Sigmoid colon (tissue), 6 donors: ENCODE measurements at regions not wholly inside any gene's neighbourhood (a gene's known extent, or its start where the extent isn't known, plus 50 kb on each side); places are given as distances from the start of the nearest gene placed in this dataset.

Source experiments
- DNase-seq: peaks from one replicate; pipeline ENCODE4 v3.0.0-alpha.2; 2019
- H3K27ac ChIP-seq, 4 donors: fragments of 200-600 bp; sonication (generic); one replicate each; pipeline ENCODE4 v1.5.1; 2016 to 2019; ENCODE audit warnings: mild to moderate bottlenecking in 1 of 4
- H3K27me3 ChIP-seq, 3 donors: fragments of 200-600 bp; sonication (generic); one replicate each; pipeline ENCODE4 v1.5.1; 2019; ENCODE audit warnings: mild to moderate bottlenecking in 1 of 3
- H3K36me3 ChIP-seq, 4 donors: fragments of 200-600 bp; sonication (generic); one replicate each; pipeline ENCODE4 v1.5.1; 2016 to 2019
- H3K4me1 ChIP-seq, 4 donors: fragments of 200-600 bp; sonication (generic); one replicate each; pipeline ENCODE4 v1.5.1; 2017 to 2019
- H3K4me3 ChIP-seq, 4 donors: fragments of 200-600 bp; sonication (generic); one replicate each; pipeline ENCODE4 v1.5.1; 2017 to 2019; ENCODE audit warnings: mild to moderate bottlenecking in 2 of 4, moderate library complexity in 1 of 4
- H3K9me3 ChIP-seq, 4 donors: fragments of 200-600 bp in 3 of 4; sonication (generic) in 3 of 4; one replicate each; pipeline versions ENCODE4 v1.5.1 to v1.6.1; 2013 to 2019
- EP300 ChIP-seq, 4 donors: sonication (generic); formaldehyde crosslinking; IDR thresholded peaks; one replicate each; pipeline ENCODE4 v1.6.1; 2017; ENCODE audit warnings: antibody characterized with exemption in 4 of 4
- POLR2A ChIP-seq, 2 donors: fragments of 450-650 bp; IDR thresholded peaks; one replicate each; pipeline ENCODE4 v1.6.1; 2016; ENCODE audit warnings: antibody characterized with exemption in 2 of 2, mild to moderate bottlenecking in 2 of 2, moderate library complexity in 2 of 2
- POLR2AphosphoS5 ChIP-seq, 4 donors: sonication (generic); formaldehyde crosslinking; IDR thresholded peaks; one replicate each; pipeline ENCODE4 v1.6.1; 2017; ENCODE audit warnings: antibody characterized with exemption in 4 of 4
- WGBS, 2 donors: extraction: QIAGEN DNeasy Blood & Tissue Kit; methylation state at CpG; one replicate each; pipeline ENCODE4 v1.1.7; 2013; 5-methylcytosine and 5-hydroxymethylcytosine counted together
- intact Hi-C: fragments of 100-400 bp; cut with DNase I; formaldehyde crosslinking; loops from one replicate; pipeline ENCODE4 v1.15.1; 2023
- TF ChIP-seq, protein P1 (sequence below), 4 experiments: fragments of 450-650 bp in 3 of 4; fragments of 200-600 bp in 1 of 4; IDR thresholded peaks; one replicate each; pipeline ENCODE4 v1.5.1; 2016 to 2019; ENCODE audit warnings: antibody characterized with exemption in 4 of 4, mild to moderate bottlenecking in 3 of 4, moderate library complexity in 2 of 4
- donor health status: healthy with polysubstance abuse.
- donor health status: healthy.

DNA sequence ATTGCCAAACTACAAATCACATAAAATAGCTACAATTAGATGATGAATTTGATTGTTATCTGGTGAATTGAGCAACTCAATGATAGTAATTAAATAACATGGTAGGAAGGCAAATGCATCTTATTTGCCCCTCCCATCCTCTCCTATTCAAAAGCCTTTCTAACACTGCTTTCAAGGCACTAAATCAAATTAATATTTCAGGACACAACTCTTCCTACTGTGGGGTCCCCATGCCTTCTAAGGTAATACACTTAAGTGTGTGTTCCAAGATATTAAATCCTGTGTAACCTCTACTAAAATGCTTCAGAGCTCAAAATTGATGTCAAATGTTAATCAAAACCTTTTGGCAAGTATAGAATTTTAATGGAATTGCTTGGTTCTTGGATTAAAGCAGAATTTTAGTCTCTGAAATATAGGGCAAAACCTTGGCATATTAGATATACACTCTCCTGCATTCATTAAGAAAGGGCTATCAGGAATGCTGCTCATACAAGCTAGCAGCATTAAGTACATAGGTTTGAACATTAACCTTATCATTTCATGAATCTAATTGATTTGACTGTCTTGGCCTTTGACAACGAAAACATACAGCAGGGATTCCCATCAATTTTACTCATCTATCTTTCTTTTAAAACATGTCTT is 371.8 kb upstream of the GALNTL6 start:
- H3K4me3 ChIP-seq = no peak overlapping the region
- H3K36me3 ChIP-seq = no peaks in the 10 kb centered on the region
- 40 to 83% methylated on average over 1 of the region's 1 CpG for WGBS, 2 donors
- no peak for DNase-seq
- intact Hi-C loops = no loop called here
- no peaks in the 10 kb centered on the region for H3K4me1 ChIP-seq
- H3K27me3 ChIP-seq = no peaks in the 10 kb centered on the region
- H3K27ac ChIP-seq = no peak overlapping the region
- H3K9me3 ChIP-seq = no peaks in the 10 kb centered on the region
- TF ChIP-seq POLR2A (IDR thresholded peaks at IDR 0.05) (no peak), POLR2AphosphoS5 (IDR thresholded peaks at IDR 0.05) (no peak), EP300 (IDR thresholded peaks at IDR 0.05) (no peak)
- TF ChIP-seq, protein P1, sequence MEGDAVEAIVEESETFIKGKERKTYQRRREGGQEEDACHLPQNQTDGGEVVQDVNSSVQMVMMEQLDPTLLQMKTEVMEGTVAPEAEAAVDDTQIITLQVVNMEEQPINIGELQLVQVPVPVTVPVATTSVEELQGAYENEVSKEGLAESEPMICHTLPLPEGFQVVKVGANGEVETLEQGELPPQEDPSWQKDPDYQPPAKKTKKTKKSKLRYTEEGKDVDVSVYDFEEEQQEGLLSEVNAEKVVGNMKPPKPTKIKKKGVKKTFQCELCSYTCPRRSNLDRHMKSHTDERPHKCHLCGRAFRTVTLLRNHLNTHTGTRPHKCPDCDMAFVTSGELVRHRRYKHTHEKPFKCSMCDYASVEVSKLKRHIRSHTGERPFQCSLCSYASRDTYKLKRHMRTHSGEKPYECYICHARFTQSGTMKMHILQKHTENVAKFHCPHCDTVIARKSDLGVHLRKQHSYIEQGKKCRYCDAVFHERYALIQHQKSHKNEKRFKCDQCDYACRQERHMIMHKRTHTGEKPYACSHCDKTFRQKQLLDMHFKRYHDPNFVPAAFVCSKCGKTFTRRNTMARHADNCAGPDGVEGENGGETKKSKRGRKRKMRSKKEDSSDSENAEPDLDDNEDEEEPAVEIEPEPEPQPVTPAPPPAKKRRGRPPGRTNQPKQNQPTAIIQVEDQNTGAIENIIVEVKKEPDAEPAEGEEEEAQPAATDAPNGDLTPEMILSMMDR (IDR thresholded peaks at IDR 0.05) = no peak

DNA sequence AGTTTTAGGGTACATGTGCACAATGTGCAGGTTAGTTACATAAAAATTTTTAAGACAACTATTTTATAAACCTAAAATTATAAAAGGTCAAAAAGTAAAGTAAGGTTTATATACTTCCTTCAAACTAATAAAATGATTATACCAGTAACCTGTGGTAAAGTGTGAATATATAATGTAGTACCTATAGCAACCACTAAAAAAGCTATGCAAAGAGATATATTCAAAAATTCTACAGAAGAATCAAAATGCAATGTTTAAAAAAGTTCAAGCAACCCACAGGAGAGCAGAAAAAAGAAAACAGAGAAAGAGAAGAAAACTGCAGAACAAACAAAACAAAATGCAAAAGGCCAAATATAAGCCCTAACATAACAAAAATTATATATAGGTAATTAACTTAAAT is 379.5 kb upstream of the GALNTL6 start:
- no peaks in the 10 kb centered on the region for H3K4me1 ChIP-seq
- H3K27me3 ChIP-seq = no peaks in the 10 kb centered on the region
- no peak for DNase-seq
- no peaks in the 10 kb centered on the region for H3K36me3 ChIP-seq
- no peaks in the 10 kb centered on the region for H3K9me3 ChIP-seq
- no peak overlapping the region for H3K27ac ChIP-seq
- intact Hi-C loops = no loop called here
- TF ChIP-seq POLR2AphosphoS5 (IDR thresholded peaks at IDR 0.05) (no peak), EP300 (IDR thresholded peaks at IDR 0.05) (no peak), POLR2A (IDR thresholded peaks at IDR 0.05) (no peak)
- TF ChIP-seq, protein P1 (IDR thresholded peaks at IDR 0.05) = no peak
- no peak overlapping the region for H3K4me3 ChIP-seq

DNA sequence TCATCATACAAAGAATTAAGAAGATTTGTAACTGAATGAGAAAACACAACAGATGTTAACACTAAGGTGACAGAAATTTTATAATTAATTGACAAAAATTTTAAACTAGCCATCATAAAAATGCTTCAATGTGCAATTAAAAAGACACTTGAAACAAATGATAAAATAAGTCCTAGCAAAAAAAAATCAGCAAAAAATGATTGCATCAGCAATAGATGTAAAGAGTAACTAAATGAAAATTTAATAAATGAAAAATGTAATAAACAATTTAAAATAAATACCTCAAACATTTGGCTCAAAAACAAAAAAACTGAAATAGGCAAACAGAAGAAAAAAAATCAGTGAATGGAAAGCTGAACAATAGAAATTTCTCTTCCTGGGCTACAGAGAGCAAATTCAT is 380.7 kb upstream of the GALNTL6 start:
- no peak for DNase-seq
- Histone ChIP-seq H3K27ac (no peak overlapping the region), H3K9me3 (no peaks in the 10 kb centered on the region), H3K27me3 (no peaks in the 10 kb centered on the region), H3K4me3 (no peak overlapping the region), H3K4me1 (no peaks in the 10 kb centered on the region), H3K36me3 (no peaks in the 10 kb centered on the region)
- intact Hi-C loops = no loop called here
- TF ChIP-seq, protein P1 (IDR thresholded peaks at IDR 0.05) = no peak
- TF ChIP-seq POLR2A (IDR thresholded peaks at IDR 0.05) (no peak), EP300 (IDR thresholded peaks at IDR 0.05) (no peak), POLR2AphosphoS5 (IDR thresholded peaks at IDR 0.05) (no peak)

DNA sequence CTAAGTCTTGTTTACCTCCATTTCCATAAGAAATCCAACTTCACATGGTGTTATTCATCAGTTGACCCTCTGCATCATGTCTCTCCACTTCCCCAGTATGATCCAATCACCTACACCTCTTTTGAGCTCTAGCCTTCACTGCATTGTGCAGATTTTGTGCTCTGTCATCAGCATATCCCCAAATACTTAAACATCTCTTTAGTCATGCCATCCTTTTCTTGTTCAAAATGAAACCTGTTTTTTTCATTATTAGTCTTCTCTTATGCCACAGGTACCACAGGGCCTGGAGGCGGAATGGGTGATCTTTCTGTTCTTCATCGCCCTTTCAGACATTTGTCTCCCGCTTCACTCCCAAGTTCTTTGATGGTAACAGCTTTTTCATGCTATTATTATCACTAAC is 382.7 kb upstream of the GALNTL6 start:
- no peak for DNase-seq

More for the DNA sequence above, 382.7 kb upstream of the GALNTL6 start:
- TF ChIP-seq EP300 (IDR thresholded peaks at IDR 0.05) = no peak
- no peak for TF ChIP-seq POLR2AphosphoS5 (IDR thresholded peaks at IDR 0.05)
- TF ChIP-seq POLR2A (IDR thresholded peaks at IDR 0.05) = no peak
- TF ChIP-seq, protein P1 (IDR thresholded peaks at IDR 0.05) = no peak
- H3K27ac ChIP-seq = no peak overlapping the region
- no peaks in the 10 kb centered on the region for H3K4me1 ChIP-seq
- WGBS, 2 donors = 90 to 93% methylated on average over 3 of the region's 3 CpGs
- H3K36me3 ChIP-seq = no peaks in the 10 kb centered on the region
- intact Hi-C loops = no loop called here
- no peaks in the 10 kb centered on the region for H3K27me3 ChIP-seq
- no peak overlapping the region for H3K4me3 ChIP-seq
- no peaks in the 10 kb centered on the region for H3K9me3 ChIP-seq
